ENCODE measurements at regions not wholly inside any gene's neighbourhood (a gene's known extent, or its start where the extent isn't known, plus 50 kb on each side); places are given as distances from the start of the nearest gene placed in this dataset.

- no peak for TF ChIP-seq NR2F6 (CRISPR knock-in tag; IDR thresholded peaks at IDR 0.05)
- TF ChIP-seq POLR2A (conservative IDR thresholded peaks at IDR 0.05): no peak
- TF ChIP-seq RFX1 (IDR thresholded peaks at IDR 0.05): no peak
- TF ChIP-seq SPI1 (IDR thresholded peaks at IDR 0.05; ENCODE audit: borderline replicate concordance, low read depth, low read length): no peak
- no peak for TF ChIP-seq ZNF184 (CRISPR knock-in tag; IDR thresholded peaks at IDR 0.05)
- TF ChIP-seq GTF2F1 (IDR thresholded peaks at IDR 0.05; ENCODE audit: low read depth, low read length): no peak
- TF ChIP-seq NFATC3 (IDR thresholded peaks at IDR 0.05): no peak
- no peak for TF ChIP-seq ZNF512 (tag; IDR thresholded peaks at IDR 0.05)
- TF ChIP-seq ZNF655 (CRISPR knock-in tag; IDR thresholded peaks at IDR 0.05): no peak
- no peak for TF ChIP-seq NFYB (IDR thresholded peaks at IDR 0.05; ENCODE audit: extremely low read depth, insufficient read length)
- no peak for TF ChIP-seq CTCF (IDR thresholded peaks at IDR 0.05 in 2 of 3, conservative IDR thresholded peaks at IDR 0.05 in 1 of 3; ENCODE audit: insufficient read depth in 2 of 3, low read depth in 1 of 3, low read length in 3 of 3)
- TF ChIP-seq RBM25 (IDR thresholded peaks at IDR 0.05; ENCODE audit: low read depth, low read length, severe bottlenecking): no peak
- no peak for TF ChIP-seq PREB (CRISPR knock-in tag; IDR thresholded peaks at IDR 0.05)
- TF ChIP-seq USF2 (CRISPR knock-in tag; IDR thresholded peaks at IDR 0.05): no peak
These were observed 517.1 kb downstream of the EPHA3 start for GRCh38 chr3:89624494-89624893.
